Psoas muscle (tissue), 7 donors: ENCODE measurements at regions not wholly inside any gene's neighbourhood (a gene's known extent, or its start where the extent isn't known, plus 50 kb on each side); places are given as distances from the start of the nearest gene placed in this dataset.
"Not testable (repeated sequence)": the region's sequence is repeated elsewhere in the genome, so short reads cannot be mapped to it uniquely, and the experiment has no call there.

Experiments
- ATAC-seq, 4 donors: fragments of 200-7000 bp; cut with Tn5 transposase; one replicate each; pipeline ENCODE4 v1.9.1; 2020; ENCODE audit warnings: moderate library complexity in 3 of 4, mild to moderate bottlenecking in 2 of 4
- DNase-seq, 2 donors: peaks; one replicate each; pipeline ENCODE4 v3.0.0-alpha.2; 2020
- H3K27ac ChIP-seq: fragments of 200-600 bp; one replicate; pipeline ENCODE4 v1.8.0; 2022
- H3K27me3 ChIP-seq, 3 donors: fragments of 200-600 bp in 1 of 3; one replicate each; pipeline versions ENCODE4 v1.6.1 to v1.8.0; 2013 to 2022; ENCODE audit warnings: low read length in 2 of 3, mild to moderate bottlenecking in 2 of 3, moderate library complexity in 1 of 3; ENCODE audit not compliant: insufficient read depth in 3 of 3
- H3K36me3 ChIP-seq, 2 donors: fragments of 200-600 bp in 1 of 2; one replicate each; pipeline versions ENCODE4 v1.6.1 to v1.8.0; 2013 to 2022; ENCODE audit warnings: low read depth in 1 of 2, mild to moderate bottlenecking in 1 of 2, moderate library complexity in 1 of 2; ENCODE audit not compliant: insufficient read depth in 1 of 2
- H3K4me1 ChIP-seq: fragments of 200-600 bp; one replicate; pipeline ENCODE4 v1.8.0; 2022
- H3K4me3 ChIP-seq: fragments of 200-600 bp; one replicate; pipeline ENCODE4 v1.8.0; 2022; ENCODE audit warnings: mild to moderate bottlenecking
- H3K9me3 ChIP-seq: fragments of 200-600 bp; one replicate; pipeline ENCODE4 v1.8.0; 2022
- WGBS, 3 donors: extraction: QIAGEN DNeasy Blood & Tissue Kit; methylation state at CpG; one replicate each; pipeline versions ENCODE4 v1.1.6 to v1.1.7; 2013; 5-methylcytosine and 5-hydroxymethylcytosine counted together
- intact Hi-C, 2 donors: fragments of 100-400 bp; cut with DNase I; formaldehyde crosslinking; loops; one replicate each; pipeline versions ENCODE4 v1.11.0 to v1.14.2; 2022
- donor health status: healthy with polysubstance abuse.
- donor health status: DM: no; HTN: no; CAD: no; lungs with moderate emphysema.
- donor health status: Bipolar disorder and iron deficiency.
- donor health status: healthy.
- donor health status: DM: yes; HTN: yes; CAD: no.
- donor health status: DM: no; HTN: no; CAD: no.
- donor health status: DM: yes; HTN: yes; CAD: no.

- intact Hi-C loops, DNase-seq, H3K27me3 ChIP-seq, H3K27ac ChIP-seq, ATAC-seq, H3K4me1 ChIP-seq, H3K4me3 ChIP-seq, H3K36me3 ChIP-seq, H3K9me3 ChIP-seq: not testable (repeated sequence)
- 82 to 88% methylated on average over 6 to 8 of the region's 14 CpGs; no CpG with 5 or more reads in 1 of the 3 donors for WGBS, 3 donors
Observed at GRCh38 chr15:30295150-30295844, 98.0 kb downstream of the CHRFAM7A start.

GRCh38 chr15:30303968-30304367, 89.4 kb downstream of the CHRFAM7A start:
- WGBS, 3 donors, result no CpG with 5 or more reads among the region's 3 CpGs
- H3K27me3 ChIP-seq, H3K4me1 ChIP-seq, H3K9me3 ChIP-seq, H3K36me3 ChIP-seq, H3K27ac ChIP-seq, DNase-seq, intact Hi-C loops, ATAC-seq, H3K4me3 ChIP-seq: not testable (repeated sequence)
